HuH-7 (cell line): ENCODE measurements at regions not wholly inside any gene's neighbourhood (a gene's known extent, or its start where the extent isn't known, plus 50 kb on each side); places are given as distances from the start of the nearest gene placed in this dataset.
"Not testable (repeated sequence)": the region's sequence is repeated elsewhere in the genome, so short reads cannot be mapped to it uniquely, and the experiment has no call there.

Source experiments
- DNase-seq: peaks from one replicate; pipeline ENCODE4 v3.0.0; 2011; ENCODE audit warnings: low spot score

GRCh38 chr9:103068753-103069152 lies 73.6 kb downstream of the CYLC2 start:
- no peak for DNase-seq

- DNase-seq, result no peak
Observed at GRCh38 chr9:103078581-103078980, 83.4 kb downstream of the CYLC2 start.

GRCh38 chr9:103082494-103082893 lies 87.4 kb downstream of the CYLC2 start:
- no peak for DNase-seq

- DNase-seq, result no peak
Observed at GRCh38 chr9:103089357-103089756, 94.2 kb downstream of the CYLC2 start.

- DNase-seq, result no peak
Observed at GRCh38 chr9:103104101-103104500, 109.0 kb downstream of the CYLC2 start.

GRCh38 chr9:103116246-103116645 lies 121.1 kb downstream of the CYLC2 start:
- no peak for DNase-seq

GRCh38 chr9:103126494-103126893 lies 131.4 kb downstream of the CYLC2 start:
- DNase-seq, result no peak

- no peak for DNase-seq
Observed at GRCh38 chr9:103139891-103140290, 144.8 kb downstream of the CYLC2 start.

GRCh38 chr9:103152473-103152872 lies 157.3 kb downstream of the CYLC2 start:
- DNase-seq, result no peak

GRCh38 chr9:103167530-103167929 lies 172.4 kb downstream of the CYLC2 start:
- DNase-seq, result no peak

GRCh38 chr9:103168254-103168653 lies 173.1 kb downstream of the CYLC2 start:
- DNase-seq, result no peak

GRCh38 chr9:103169798-103170197 lies 174.7 kb downstream of the CYLC2 start:
- no peak for DNase-seq

GRCh38 chr9:103183701-103184171 lies 188.6 kb downstream of the CYLC2 start:
- no peak for DNase-seq

GRCh38 chr9:103186959-103187358 lies 191.8 kb downstream of the CYLC2 start:
- DNase-seq, result no peak

GRCh38 chr9:103188781-103189350 lies 193.7 kb downstream of the CYLC2 start:
- DNase-seq, result no peak

GRCh38 chr9:103193992-103194391 lies 198.9 kb downstream of the CYLC2 start:
- DNase-seq, result no peak

GRCh38 chr9:103203172-103203571 lies 208.0 kb downstream of the CYLC2 start:
- DNase-seq, result no peak

GRCh38 chr9:103205881-103206585 lies 210.9 kb downstream of the CYLC2 start:
- DNase-seq, result not testable (repeated sequence)

GRCh38 chr9:103210607-103211006 lies 215.5 kb downstream of the CYLC2 start:
- no peak for DNase-seq

GRCh38 chr9:103215197-103215596 lies 220.1 kb downstream of the CYLC2 start:
- no peak for DNase-seq

- DNase-seq, result no peak
Observed at GRCh38 chr9:103225702-103226646, 230.8 kb downstream of the CYLC2 start.

GRCh38 chr9:103226647-103227013 lies 231.5 kb downstream of the CYLC2 start:
- DNase-seq, result no peak
